Liver (tissue), 3 donors: ENCODE measurements at regions not wholly inside any gene's neighbourhood (a gene's known extent, or its start where the extent isn't known, plus 50 kb on each side); places are given as distances from the start of the nearest gene placed in this dataset.

ENCODE experiments used
- CTCF ChIP-seq: fragments of 150-350 bp; IDR thresholded peaks from 2 replicates; pipeline ENCODE4 v1.5.1; 2017; ENCODE audit warnings: improper control_type of control experiment, low read depth, low read length; ENCODE audit not compliant: missing input control
- GABPA ChIP-seq, 2 donors: IDR thresholded peaks in 1 of 2; conservative IDR thresholded peaks in 1 of 2; 2 replicates each; pipeline ENCODE4 v1.6.1; 2016; ENCODE audit warnings: antibody characterized with exemption in 2 of 2, mild to moderate bottlenecking in 1 of 2, moderate library complexity in 1 of 2
- JUND ChIP-seq, 2 donors: IDR thresholded peaks; 2 replicates each; pipeline ENCODE4 v1.6.1; 2016; ENCODE audit warnings: antibody characterized with exemption in 2 of 2
- MAX ChIP-seq: IDR thresholded peaks from 2 replicates; pipeline ENCODE4 v1.6.1; 2016; ENCODE audit warnings: antibody characterized with exemption
- REST ChIP-seq: IDR thresholded peaks from 2 replicates; pipeline ENCODE4 v1.6.1; 2016; ENCODE audit warnings: antibody characterized with exemption, mild to moderate bottlenecking
- donor health status: healthy.
- donor health status: healthy.

- no peak for TF ChIP-seq GABPA (IDR thresholded peaks at IDR 0.05 in 1 of 2, conservative IDR thresholded peaks at IDR 0.05 in 1 of 2)
- TF ChIP-seq REST, result no peak
- TF ChIP-seq CTCF, result no peak
- no peak for TF ChIP-seq MAX
- no peak for TF ChIP-seq JUND (IDR thresholded peaks at IDR 0.05)
Observed at GRCh38 chr11:131305005-131305404, 65.4 kb upstream of the NTM start.
